Stimulated activated CD8-positive, alpha-beta memory T cell treated with anti-CD3 and anti-CD28 coated beads, Interleukin-12 subunit alpha, Interleukin-12 subunit beta, amount 100 ng/mL, for 1 hour (primary cell): ENCODE measurements at regions not wholly inside any gene's neighbourhood (a gene's known extent, or its start where the extent isn't known, plus 50 kb on each side); places are given as distances from the start of the nearest gene placed in this dataset.
"Not testable (repeated sequence)": the region's sequence is repeated elsewhere in the genome, so short reads cannot be mapped to it uniquely, and the experiment has no call there.

Experiments used
- DNase-seq: peaks from one replicate; pipeline ENCODE4 v3.0.0-alpha.2; 2020; ENCODE audit warnings: low read depth

- no peak for DNase-seq
Observed at GRCh38 chr7:92914645-92915044, 78.3 kb upstream of the CDK6 start.

DNA sequence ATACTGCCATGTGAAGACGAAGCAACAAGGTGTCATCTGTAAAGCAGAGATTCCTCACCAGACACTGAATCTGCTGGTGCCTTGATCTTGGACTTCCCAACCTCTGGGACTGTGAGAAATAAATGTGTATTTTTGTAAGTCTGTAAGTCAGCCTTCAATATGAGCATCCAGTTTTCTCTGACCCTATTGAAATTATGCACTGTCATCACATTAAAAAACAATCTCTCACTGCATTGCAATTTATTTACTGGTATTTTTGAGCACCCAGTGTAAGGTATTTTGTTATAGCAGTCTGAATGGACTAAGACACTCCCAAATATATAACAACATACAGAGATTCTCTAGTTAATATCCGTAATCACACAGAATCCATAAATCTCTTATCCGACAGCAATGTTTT, 77.5 kb upstream of the CDK6 start:
- DNase-seq: no peak

- no peak for DNase-seq
Observed at GRCh38 chr7:92910976-92911375, 74.6 kb upstream of the CDK6 start.

- no peak for DNase-seq
Observed at GRCh38 chr7:92909686-92910475, 73.5 kb upstream of the CDK6 start.

DNA sequence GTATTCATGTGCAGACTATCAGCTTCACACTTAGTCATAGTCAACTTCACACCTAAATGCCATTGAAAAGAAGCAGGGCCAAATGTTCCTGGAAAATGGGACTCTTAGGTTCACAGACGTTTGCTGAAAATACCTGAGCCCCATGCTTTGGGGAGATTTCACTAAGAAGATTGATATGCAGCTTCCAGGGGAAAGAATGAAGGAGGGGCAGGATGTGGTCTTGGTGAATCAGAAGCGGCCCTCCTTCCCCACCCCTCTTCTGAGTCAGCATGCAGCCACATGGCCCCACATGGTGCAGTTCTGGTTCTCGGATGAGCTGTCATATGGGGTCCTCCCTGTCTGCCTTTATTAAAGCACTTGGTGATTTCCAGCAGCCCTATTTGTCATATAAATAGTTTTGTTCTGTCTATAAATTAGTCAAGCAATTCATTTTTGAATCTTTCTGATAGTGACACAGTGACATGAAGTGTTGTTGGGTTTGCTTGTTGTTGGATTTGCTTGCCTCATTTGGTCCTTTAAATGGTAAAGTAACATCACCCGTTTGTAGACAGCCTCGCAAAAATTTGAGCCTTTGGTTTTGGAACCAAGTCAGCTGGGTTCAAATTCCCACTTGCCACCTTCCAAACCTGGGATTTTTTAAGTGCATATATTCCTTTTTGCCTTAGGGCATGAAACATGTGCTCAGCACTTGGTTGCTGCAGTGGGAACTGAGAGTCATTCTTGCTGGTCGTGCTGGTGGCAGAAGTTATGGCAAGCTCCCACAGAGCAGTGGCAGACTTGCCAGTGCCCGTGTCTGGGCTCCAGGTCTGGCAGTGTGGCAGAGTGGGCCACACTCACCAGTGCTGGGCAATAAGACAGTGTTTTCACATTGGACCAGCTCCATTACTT, 68.1 kb upstream of the CDK6 start:
- peak; percentile 67 for DNase-seq

- no peak for DNase-seq
Observed at GRCh38 chr7:92898798-92899197, 62.4 kb upstream of the CDK6 start.

DNA sequence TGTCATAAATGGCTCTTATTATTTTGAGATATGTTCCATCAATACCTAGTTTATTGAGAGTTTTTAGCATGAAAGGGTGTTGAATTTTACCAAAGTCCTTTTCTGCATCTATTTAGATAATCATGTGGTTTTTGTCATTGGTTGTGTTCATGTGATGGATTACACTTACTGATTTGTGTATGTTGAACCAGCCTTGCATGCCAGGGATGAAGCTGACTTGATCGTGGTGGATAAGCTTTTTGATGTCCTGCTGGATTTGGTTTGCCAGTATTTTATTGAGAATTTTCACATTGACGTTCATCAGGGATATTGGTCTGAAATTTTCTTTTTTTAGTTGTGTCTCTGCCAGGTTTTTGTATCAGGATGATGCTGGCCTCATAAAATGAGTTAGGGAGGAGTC, 58.5 kb upstream of the CDK6 start:
- DNase-seq: not testable (repeated sequence)

GRCh38 chr7:92889081-92889480, 52.7 kb upstream of the CDK6 start:
- no peak for DNase-seq
